Skin of body (tissue), 1 donor: ENCODE measurements at regions not wholly inside any gene's neighbourhood (a gene's known extent, or its start where the extent isn't known, plus 50 kb on each side); places are given as distances from the start of the nearest gene placed in this dataset.

Experiments used
- DNase-seq: peaks from one replicate; lab custom pipeline; 2025; lab: John Stamatoyannopoulos, UW

DNA sequence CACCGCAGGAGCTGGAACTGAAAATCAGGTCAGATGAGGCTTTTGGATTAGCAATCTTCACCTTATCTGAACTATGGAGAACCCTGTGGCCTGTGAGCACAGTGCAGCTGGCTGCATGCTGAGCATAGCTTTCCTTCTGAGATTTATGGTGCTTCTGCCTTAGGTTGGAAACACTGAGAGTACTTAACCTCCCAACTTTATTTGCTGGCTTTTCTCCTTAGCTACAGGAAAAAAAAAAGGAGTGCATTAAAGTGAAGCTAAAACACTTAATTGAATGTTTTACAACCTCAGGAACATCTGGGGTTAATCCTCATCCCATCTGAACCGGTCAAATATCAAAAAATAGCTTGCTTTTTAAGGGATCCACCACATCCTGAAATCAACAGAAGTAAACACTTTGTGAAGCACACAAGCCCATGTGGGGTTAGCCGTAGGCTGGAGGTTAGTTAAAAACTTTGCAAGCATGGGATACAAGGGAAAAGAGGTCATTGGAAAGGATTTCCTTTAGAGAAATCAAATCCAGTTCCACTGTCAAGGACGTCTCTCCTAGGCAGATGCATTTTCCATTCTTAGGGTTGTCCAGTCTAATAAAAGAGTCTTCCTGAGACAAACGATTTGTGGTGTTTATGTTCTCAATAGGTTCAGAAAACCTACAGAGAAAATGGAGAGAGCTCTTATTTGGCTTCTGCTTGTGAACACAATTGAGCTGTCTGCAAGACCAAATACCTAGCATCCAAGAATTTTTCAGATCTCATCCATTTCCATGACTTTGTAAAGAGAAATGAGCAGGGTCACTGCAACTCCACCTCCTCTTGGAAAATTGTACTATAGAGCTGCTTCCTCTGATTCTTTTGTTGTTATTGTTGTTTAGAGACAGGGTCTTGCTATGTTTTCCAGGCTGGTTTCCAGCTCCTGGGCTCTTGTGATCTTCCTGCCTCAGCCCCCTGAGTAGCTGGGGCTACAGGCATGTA is 470.4 kb upstream of the IGFBP3 start:
- DNase-seq: peak; percentile 33

DNA sequence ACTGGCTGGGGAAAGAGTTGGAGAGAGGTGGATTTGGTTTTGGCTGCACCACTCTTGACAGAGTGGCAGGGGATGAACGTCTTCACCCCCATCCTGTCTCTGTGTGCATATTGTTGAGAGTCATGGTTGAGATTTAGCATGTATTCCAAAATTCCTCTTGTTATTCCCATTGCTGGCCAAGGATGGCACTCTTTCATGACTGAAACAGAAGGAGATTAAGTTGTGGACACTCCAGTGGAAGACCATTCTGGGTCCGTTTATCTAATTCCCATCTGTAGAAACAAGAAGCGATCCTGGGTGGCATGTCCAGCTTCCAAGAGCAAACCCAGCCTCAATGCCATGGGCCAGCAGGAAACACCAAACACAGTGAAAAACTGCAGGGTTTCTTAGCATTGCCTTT is 469.0 kb upstream of the IGFBP3 start:
- no peak for DNase-seq

DNA sequence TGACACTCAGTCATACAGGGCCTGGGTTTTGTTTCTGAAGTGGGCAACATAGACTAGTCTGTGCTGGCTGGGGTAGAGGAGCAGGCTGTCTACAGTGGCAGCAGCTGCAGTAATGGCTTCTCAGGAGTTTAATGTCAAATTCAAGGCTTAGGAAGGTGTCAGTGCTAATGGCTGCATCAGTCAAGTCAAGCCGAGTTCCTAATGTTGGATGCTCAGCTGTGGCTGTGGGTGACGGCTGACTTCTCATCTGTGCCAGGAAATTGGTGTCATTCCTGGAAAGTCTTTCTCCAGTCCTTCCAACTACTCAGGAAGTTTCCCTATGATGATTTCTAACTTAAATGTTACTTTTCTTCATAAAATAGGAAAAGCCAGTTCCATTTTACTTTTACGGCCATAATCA is 468.1 kb upstream of the IGFBP3 start:
- no peak for DNase-seq

DNA sequence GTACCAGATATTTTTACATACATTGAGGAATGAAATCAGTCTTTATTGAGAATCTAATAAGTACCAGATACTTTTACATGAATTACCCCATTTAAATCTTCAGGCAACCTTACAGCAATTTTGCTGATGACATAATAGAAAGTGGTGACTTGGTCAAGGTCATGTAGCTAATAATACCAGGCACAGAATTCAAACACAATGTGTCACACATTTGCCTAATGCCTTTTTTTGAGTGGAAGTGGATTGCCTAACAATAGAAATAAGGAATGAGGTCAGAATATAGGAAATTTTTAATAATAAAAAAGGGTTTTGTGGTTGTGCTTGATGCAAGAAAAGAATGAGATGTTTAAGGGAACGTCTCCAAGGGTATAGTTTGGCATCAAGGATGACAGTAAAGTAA is 466.6 kb upstream of the IGFBP3 start:
- DNase-seq: no peak

DNA sequence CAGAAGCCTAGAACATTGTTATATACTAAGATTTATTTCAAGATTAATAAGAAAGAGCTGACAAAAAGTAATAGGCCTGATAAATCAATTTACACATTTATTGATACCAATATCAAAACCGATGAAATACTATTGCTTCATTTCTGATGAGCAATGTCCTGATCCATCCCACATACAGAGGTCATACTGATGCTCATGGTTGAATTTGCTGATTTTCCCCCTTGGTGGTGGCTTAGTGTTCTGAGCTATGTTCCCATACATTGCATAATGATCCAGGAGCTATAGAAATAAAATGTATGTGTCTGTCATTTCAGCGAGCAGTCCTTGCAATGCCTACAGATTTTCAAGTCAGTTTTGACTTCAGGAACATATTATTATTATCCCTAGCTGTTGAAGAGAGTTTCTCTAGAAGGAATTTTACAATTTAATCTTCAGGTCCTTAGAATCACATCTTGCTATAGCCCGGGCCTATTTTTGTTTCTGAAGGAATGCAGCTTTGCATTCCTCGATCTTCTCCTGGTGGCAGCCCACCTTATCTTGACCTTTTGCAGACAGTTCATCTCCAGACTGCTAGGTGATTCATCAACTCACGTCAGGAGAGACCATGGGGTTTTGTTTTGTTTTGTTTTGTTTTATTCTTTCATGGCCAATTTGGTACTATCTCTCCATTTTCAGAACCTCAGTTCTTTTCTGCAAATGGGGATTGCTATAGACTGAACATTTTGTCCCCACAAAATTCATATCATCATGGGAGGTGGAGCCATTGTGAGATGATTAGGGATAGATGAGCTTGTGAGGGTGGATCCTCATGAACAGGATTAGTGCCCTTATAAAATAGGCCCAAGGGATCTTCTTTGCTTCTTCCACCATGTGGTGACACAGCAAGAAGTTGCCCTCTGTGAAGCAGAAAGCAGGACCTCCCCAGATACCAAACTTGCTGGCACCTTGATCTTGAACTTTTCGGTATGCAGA is 465.6 kb upstream of the IGFBP3 start:
- DNase-seq: no peak

DNA sequence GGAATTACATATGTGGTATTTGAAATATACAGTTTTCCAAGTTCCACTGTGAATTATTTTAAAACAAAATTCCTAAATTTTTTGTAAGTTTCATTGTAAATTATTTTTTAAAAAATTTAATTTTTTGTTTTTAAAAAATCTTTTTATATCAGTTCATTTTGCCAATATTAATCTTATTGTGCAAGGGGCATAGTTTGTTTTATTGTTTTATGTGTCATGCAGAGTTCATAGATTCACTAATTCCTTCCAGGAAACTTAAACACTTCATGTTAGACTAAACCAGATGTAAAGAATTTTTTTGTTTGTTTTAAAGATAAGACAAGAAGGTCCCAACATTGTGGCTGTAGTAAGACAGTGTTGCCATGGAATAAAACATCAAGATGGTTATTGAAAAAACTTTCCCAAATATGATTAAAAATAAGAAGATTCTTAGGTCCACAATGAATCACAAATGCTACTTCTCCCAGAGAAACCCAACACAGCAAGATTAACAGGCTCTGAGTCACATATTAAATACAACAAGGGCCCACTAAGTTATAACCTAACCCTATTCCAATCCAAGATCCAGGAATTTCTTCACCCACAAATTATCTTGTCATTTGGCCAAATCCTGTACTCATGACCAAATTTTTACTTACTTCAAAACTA is 464.7 kb upstream of the IGFBP3 start:
- peak; percentile 27 for DNase-seq

DNA sequence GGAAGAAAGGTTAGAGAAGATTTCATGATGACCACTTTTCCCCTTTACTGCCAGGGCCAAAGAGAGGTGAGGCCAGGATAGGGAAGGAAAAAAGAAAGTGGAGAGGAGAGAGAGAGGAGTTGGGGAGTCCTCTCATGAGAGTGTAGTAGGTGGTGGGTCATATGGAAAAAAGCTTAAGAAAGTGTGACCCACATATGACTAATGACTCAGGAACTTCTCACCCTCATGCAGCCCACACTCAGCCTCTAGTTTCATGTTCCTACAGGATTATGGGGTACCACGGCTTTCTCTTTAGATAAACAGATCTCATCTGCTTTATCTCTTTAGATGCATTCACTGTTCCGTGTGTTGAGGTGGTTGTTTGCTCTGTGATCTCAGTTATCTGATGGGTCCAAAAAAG is 462.5 kb upstream of the IGFBP3 start:
- DNase-seq: no peak

DNA sequence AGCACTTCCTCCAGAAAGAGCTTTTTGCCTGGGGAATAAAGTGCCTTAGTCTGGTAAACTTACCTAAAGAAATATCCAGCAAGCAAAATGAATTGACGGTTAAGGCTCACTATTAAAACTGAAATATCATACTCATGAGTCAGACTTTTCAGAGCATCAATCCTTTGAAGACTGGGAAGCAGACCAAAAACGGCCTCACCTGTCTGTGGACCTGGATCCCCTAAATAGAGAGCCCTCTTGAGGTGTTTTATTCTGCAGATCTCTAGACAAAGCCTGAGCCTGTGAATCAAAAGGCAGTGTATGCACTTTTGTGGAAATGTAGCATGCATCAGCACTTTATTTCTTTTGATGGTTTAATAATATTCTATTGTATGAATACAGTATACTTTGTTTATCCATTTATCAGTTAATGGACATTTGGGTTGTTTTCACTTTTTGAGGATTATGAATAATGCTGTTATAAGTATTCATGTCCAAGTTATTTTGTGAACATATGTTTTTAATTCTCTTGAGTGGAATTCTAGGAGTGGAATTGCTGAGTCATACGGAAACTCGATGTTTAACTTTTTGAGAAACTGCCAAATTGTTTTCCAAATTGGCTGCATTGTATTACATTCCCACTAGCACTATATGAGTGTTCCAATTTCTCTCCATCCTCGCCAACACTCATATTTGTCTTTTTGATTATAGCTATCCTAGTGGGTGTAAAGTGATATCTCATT is 449.0 kb upstream of the IGFBP3 start:
- peak; percentile 91 for DNase-seq

DNA sequence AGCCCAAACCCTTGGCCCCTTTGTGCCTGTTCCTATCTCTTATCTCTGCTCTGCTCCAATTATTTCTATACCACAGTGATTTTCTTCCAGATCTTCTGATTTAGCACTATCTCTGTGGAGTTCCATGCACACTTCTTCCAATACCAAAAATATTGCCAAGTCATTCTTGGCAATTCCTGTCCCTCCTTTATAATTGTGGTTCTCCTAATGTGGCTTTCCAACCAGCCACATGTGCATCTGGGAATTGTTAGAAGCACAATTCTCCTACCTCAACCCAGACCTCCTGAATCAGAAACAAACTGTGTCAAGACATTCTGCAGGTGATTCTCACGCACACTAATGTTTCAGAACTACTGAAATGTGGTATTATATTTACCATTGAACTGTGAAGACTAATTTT is 447.8 kb upstream of the IGFBP3 start:
- no peak for DNase-seq

DNA sequence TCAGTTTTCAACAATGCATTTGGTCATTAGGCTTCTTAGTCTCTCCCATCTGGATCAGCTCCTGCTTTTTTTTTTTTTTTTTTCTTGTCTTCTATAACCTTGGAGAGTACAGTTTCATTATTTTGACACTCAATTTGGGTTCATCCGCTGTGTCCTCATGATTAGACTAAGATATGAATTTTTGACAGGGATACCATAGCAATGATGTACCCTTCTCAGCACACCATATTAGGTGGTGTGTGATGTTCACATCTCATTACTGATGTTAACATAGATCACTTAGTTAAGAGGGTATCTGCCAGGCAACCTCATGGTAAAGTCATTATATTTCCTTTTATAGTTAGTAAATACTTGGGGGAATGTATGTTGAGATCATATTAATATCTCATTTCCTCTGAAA is 445.5 kb upstream of the IGFBP3 start:
- DNase-seq: no peak

DNA sequence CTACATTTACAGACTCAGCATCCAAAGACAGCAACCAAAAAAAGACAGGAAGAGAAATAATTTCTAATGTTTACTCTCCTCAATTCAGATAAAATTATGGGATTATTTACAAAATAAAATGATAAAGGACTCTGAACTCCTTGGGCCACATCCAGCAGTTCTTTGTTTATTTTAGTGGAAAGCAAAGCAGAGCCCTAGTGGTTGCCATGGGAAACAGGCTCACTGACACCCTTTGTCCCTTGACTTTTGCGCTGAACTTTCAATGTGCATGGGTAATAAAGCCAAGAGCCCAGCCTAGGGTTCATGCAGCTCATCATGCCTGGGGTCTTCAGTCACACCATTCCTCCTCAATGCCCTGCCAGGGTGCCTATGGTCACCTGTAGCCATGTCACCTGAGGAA is 442.6 kb upstream of the IGFBP3 start:
- no peak for DNase-seq

DNA sequence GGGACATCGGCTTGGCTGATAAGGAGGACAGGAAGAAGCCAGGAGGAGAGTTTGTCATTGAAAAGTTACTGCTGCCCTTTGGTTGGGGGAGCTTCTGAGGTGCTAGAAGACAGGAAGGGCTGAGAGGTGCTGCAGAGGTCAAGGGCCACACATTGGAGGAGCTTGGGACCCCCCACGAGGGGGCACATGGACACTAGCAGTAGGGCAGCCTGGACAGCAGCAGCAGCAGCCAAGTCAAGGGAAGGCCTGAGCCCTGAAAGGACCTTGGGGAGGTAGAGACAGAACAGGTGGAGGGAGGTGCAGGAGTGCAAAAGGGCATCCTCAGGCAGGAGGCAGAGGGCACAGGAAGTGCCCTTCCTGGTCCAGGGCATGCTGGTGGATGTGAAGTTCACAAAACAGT is 439.7 kb upstream of the IGFBP3 start:
- no peak for DNase-seq

DNA sequence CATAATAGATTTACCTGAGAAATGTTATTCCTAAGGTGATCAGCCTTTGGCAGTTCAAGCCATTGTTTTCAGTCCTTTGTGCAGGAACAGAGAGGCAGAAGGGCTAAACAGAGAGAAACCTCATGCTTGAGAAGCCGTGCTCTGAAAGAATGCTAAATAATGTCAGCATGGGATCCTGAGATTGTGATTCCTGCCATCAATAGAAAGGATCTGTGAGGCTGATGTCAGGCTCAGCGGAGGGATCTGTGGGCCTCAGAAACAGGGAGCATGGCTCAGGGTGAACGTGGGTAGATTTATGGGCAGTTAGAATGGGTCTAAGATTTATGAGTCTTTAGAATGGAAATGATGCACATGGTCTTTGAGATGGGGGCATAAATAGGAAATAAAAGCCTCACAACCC is 439.2 kb upstream of the IGFBP3 start:
- no peak for DNase-seq

DNA sequence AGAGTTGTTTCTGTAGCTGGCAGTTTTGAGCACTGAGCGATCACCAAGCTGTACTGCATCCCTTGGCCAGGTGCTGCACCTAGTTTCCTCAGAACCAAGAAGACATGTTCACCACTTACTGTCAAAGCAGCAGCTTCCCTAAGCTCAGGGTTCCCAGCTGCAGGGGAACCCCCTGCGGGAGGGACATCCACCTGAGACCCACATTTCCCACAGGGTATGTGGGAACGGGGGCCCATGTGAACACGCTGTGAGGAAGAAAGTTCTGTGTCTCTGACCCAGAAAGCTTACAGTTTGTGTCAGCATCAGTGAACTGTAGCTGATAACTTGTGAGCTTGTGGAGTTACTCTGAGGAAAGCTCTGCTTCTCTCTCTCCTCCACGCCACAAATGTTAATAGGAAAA is 436.8 kb upstream of the IGFBP3 start:
- no peak for DNase-seq

DNA sequence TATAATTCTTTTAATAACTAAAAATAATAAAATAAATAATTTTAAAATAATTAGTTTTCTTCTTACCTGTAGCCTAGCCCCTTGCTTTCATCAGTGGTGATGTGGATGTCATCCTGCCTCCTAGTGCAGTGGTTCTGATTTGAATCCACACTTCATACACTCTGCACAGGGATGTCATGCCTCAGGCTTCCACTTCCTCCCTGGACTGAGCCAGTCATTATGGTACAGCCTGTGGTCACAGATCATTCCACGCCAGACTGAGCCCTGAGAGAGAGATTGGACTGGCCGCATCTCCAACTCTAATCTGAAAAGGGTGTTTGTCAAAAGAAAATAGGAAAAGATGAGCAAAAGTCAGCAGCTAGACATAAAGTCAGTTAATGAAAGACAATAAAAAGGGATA is 436.2 kb upstream of the IGFBP3 start:
- no peak for DNase-seq

DNA sequence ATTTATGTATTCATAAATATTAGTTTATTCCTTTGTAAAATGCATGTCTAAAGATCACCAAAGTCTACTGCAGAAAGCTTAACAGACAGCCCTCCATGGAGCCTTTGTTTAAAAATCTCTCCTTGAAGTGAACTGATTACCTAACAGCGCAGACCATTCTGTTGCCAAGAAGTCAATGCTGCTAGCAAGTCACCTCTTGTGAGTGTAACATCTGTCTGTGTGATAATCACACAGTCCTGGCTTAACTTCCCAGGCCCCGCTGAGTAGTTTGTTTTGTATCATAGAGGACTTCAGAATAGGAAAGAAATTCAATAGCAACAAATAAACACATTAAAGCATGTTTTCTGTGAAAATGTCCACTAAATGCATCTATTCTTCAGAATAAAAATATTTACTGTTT is 435.3 kb upstream of the IGFBP3 start:
- DNase-seq: no peak

DNA sequence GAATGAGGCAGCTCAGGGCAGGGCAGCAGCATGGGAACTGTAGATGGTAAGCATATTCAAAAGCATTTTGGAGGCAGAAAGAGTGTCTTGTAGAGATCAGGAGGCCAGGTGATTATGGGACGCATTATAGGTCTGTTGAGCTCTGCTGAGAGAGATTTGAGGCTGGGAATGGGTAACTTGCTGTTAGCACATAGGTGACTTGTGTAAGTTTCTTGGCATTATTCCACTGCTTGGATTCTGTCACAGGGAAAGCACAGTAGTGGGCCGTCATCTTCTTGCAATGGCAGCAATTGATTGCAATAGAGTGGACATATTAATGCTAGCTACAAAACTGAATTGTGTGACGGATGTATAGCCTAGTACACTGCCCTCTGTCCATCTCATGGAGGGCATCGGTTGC is 434.3 kb upstream of the IGFBP3 start:
- DNase-seq: no peak

DNA sequence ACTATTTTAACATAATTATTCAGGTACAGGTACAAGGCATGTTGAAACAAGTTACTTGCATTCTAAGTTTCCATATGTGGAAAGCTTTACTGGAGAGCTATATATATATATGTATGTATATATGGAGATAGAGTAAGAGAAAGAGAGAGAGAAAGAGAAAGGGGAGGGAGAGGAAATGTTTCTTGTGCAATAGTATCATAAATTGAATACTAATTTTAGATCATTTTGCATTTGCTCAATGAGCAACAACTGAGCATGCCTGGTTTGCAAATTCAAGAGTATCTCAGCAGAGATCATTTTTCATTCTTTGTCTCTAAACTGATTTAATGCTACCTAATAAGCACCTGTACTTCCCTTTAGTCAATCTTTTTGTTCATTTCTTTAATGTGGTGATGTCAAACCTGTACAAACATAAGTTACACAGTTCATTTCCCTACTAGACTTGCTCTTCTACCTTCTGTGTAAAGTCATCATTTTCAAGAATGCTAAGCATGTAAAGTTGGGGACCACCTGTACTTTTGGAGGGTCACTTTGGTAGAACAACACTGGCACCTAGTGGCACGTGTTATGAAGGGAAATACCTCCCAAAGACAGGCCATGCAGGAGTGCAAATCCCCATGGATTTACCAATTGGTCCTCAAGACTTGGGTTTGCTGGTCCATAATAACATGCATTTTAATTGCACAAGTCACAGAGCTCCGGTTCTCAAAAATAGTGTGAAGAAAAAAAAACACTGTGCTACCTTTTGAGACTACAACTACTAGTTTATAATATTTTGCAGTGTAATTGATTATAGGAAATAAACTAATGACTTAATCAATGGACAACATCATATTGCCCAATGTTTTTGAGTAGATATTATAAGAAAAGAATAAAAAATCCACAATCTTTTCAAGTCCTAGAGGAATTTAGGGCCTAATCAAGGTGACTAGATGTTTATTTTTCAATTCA is 431.2 kb upstream of the IGFBP3 start:
- peak; percentile 26 for DNase-seq

DNA sequence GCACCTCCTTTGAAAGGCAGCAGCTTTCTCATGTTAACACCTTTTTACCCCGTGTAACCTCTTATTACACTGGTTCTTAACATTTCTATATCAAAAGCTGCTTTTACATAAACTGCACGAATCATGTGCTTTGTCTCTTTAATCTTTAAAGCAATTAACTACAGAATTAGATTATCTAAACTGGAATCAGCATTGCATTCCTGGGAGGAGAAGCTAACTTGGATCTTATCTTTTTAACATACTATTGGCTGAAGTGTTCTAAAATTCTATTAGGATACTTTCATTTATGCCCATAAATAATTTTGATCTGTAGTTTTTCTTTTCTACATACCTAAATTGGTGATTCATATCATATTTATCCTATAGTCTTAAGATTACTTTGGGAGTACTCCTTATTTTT is 428.4 kb upstream of the IGFBP3 start:
- DNase-seq: no peak

DNA sequence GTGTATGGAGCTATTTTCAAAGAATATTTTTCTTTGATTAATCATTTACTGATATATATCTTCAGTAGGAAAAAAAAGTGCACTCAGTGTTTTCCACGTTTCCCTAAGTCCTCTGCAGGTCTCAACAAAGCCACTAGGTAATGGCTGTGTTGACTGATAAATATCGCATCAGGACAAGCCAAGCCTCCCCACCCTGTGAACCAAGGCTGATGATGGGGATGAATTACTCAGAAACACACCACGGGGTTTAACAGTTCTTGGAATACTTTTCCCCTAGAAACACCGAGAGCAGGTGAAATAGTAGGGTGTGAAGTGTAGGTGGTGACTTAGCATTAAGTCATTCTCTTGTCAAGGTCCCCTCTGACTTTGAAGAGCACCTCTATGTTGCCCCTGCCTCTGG is 423.5 kb upstream of the IGFBP3 start:
- no peak for DNase-seq
